ENCODE measurements at regions not wholly inside any gene's neighbourhood (a gene's known extent, or its start where the extent isn't known, plus 50 kb on each side); places are given as distances from the start of the nearest gene placed in this dataset.
"Not testable (repeated sequence)": the region's sequence is repeated elsewhere in the genome, so short reads cannot be mapped to it uniquely, and the experiment has no call there.

- DNase-seq = no peak
These were observed 329.7 kb downstream of the LMBRD1 start for GRCh38 chr6:69466979-69467570.

GRCh38 chr6:69465866-69466265 lies 330.9 kb downstream of the LMBRD1 start:
- DNase-seq = no peak

GRCh38 chr6:69456086-69456485 lies 340.7 kb downstream of the LMBRD1 start:
- no peak for DNase-seq

GRCh38 chr6:69454619-69455018 lies 342.2 kb downstream of the LMBRD1 start:
- DNase-seq = not testable (repeated sequence)

GRCh38 chr6:69450493-69450892 lies 346.3 kb downstream of the LMBRD1 start:
- DNase-seq = not testable (repeated sequence)

GRCh38 chr6:69449887-69450286 lies 346.9 kb downstream of the LMBRD1 start:
- no peak for DNase-seq

Data from retina (tissue), 1 donor.